ENCODE measurements at regions not wholly inside any gene's neighbourhood (a gene's known extent, or its start where the extent isn't known, plus 50 kb on each side); places are given as distances from the start of the nearest gene placed in this dataset.
"Not testable (repeated sequence)": the region's sequence is repeated elsewhere in the genome, so short reads cannot be mapped to it uniquely, and the experiment has no call there.

GRCh38 chrX:96474029-96474740 lies 210.5 kb upstream of the DIAPH2 start:
- no peak for ATAC-seq
- Histone ChIP-seq H3K4me1 (no peaks in the 10 kb centered on the region), H3K36me3 (ENCODE audit: insufficient read depth in 1 of 2, low read depth in 1 of 2) (no peaks in the 10 kb centered on the region), H3K27ac (no peak overlapping the region), H3K9me3 (no peaks in the 10 kb centered on the region), H3K27me3 (ENCODE audit: insufficient read depth in 3 of 3, low read length in 2 of 3) (peaks cover 0 to 9% (median 0%) of the 10 kb centered on the region in 3 donors), H3K4me3 (no peak overlapping the region)
- 34 to 49% (median 42%) methylated on average over 4 of the region's 4 CpGs for WGBS, 3 donors
- intact Hi-C loops (cut with DNase I) = no loop called here
- TF ChIP-seq CTCF (IDR thresholded peaks at IDR 0.05) = no peak
- no peak for DNase-seq

- DNase-seq = no peak
- Histone ChIP-seq H3K27me3 (ENCODE audit: insufficient read depth in 3 of 3, low read length in 2 of 3) (peaks cover 0 to 9% (median 0%) of the 10 kb centered on the region in 3 donors), H3K4me3 (no peak overlapping the region), H3K27ac (no peak overlapping the region), H3K36me3 (ENCODE audit: insufficient read depth in 1 of 2, low read depth in 1 of 2) (no peaks in the 10 kb centered on the region), H3K9me3 (no peaks in the 10 kb centered on the region), H3K4me1 (no peaks in the 10 kb centered on the region)
- ATAC-seq = no peak
- no peak for TF ChIP-seq CTCF (IDR thresholded peaks at IDR 0.05)
- intact Hi-C loops (cut with DNase I) = no loop called here
- 94 to 100% (median 97%) methylated on average over 1 of the region's 1 CpG for WGBS, 3 donors
Measured at GRCh38 chrX:96474741-96475125, 209.9 kb upstream of the DIAPH2 start.

- Histone ChIP-seq H3K27ac (no peak overlapping the region), H3K27me3 (ENCODE audit: insufficient read depth in 3 of 3, low read length in 2 of 3) (no peaks in the 10 kb centered on the region), H3K36me3 (ENCODE audit: insufficient read depth in 1 of 2, low read depth in 1 of 2) (no peaks in the 10 kb centered on the region), H3K4me1 (no peaks in the 10 kb centered on the region), H3K4me3 (no peak overlapping the region), H3K9me3 (no peaks in the 10 kb centered on the region)
- intact Hi-C loops (cut with DNase I) = no loop called here
- 46 to 53% (median 53%) methylated on average over 5 of the region's 5 CpGs for WGBS, 3 donors
- DNase-seq (no peak), ATAC-seq (no peak)
- TF ChIP-seq CTCF (IDR thresholded peaks at IDR 0.05) = no peak
Measured at GRCh38 chrX:96480081-96480480, 204.6 kb upstream of the DIAPH2 start.

- H3K27ac ChIP-seq = no peak overlapping the region
- H3K4me3 ChIP-seq = no peak overlapping the region
- no peak for DNase-seq
- H3K9me3 ChIP-seq = no peaks in the 10 kb centered on the region
- H3K36me3 ChIP-seq (ENCODE audit: insufficient read depth in 1 of 2, low read depth in 1 of 2) = no peaks in the 10 kb centered on the region
- intact Hi-C loops (cut with DNase I) = no loop called here
- ATAC-seq = no peak
- H3K27me3 ChIP-seq (ENCODE audit: insufficient read depth in 3 of 3, low read length in 2 of 3) = no peaks in the 10 kb centered on the region
- WGBS, 3 donors = 82 to 93% (median 91%) methylated on average over 4 of the region's 4 CpGs
- TF ChIP-seq CTCF (IDR thresholded peaks at IDR 0.05) = no peak
- no peaks in the 10 kb centered on the region for H3K4me1 ChIP-seq
Measured at GRCh38 chrX:96481831-96482230, 202.8 kb upstream of the DIAPH2 start.

- 63 to 82% (median 78%) methylated on average over 2 of the region's 2 CpGs for WGBS, 3 donors
- intact Hi-C loops (cut with DNase I) = no loop called here
- Histone ChIP-seq H3K9me3 (no peaks in the 10 kb centered on the region), H3K27ac (no peak overlapping the region), H3K4me1 (no peaks in the 10 kb centered on the region), H3K4me3 (no peak overlapping the region), H3K27me3 (ENCODE audit: insufficient read depth in 3 of 3, low read length in 2 of 3) (no peaks in the 10 kb centered on the region), H3K36me3 (ENCODE audit: insufficient read depth in 1 of 2, low read depth in 1 of 2) (no peaks in the 10 kb centered on the region)
- DNase-seq = no peak
- no peak for ATAC-seq
- no peak for TF ChIP-seq CTCF (IDR thresholded peaks at IDR 0.05)
Measured at GRCh38 chrX:96483647-96484160, 200.9 kb upstream of the DIAPH2 start.

- H3K27ac ChIP-seq; intact Hi-C loops (cut with DNase I); H3K27me3 ChIP-seq (ENCODE audit: insufficient read depth in 3 of 3, low read length in 2 of 3); DNase-seq; H3K4me1 ChIP-seq; H3K36me3 ChIP-seq (ENCODE audit: insufficient read depth in 1 of 2, low read depth in 1 of 2); ATAC-seq; H3K9me3 ChIP-seq; H3K4me3 ChIP-seq: not testable (repeated sequence)
- 85 to 95% (median 91%) methylated on average over 9 to 11 of the region's 11 CpGs for WGBS, 3 donors
Measured at GRCh38 chrX:96486687-96487086, 198.0 kb upstream of the DIAPH2 start.

All from psoas muscle (tissue), 7 donors.